Stimulated activated naive CD8-positive, alpha-beta T cell treated with anti-CD3 and anti-CD28 coated beads, Interleukin-15, amount 100 ng/mL, for 72 hours (primary cell): ENCODE measurements at regions not wholly inside any gene's neighbourhood (a gene's known extent, or its start where the extent isn't known, plus 50 kb on each side); places are given as distances from the start of the nearest gene placed in this dataset.

Experiments
- ATAC-seq: fragments of 150-1000 bp; cut with Tn5 transposase; 2 replicates; pipeline ENCODE4 v1.10.0; 2021; ENCODE audit warnings: mild to moderate bottlenecking, moderate library complexity
- DNase-seq, 2 donors: peaks; one replicate each; pipeline ENCODE4 v3.0.0; 2021 to 2022
- H3K27ac Mint-ChIP-seq, 2 donors: one replicate each; pipeline ENCODE4 v1.8.0; 2022; ENCODE audit warnings: mild to moderate bottlenecking in 2 of 2, mixed read lengths in 2 of 2, moderate library complexity in 2 of 2
- H3K27me3 Mint-ChIP-seq: one replicate; pipeline ENCODE4 v1.8.0; 2022; ENCODE audit warnings: mixed read lengths
- H3K4me1 Mint-ChIP-seq: one replicate; pipeline ENCODE4 v1.8.0; 2022; ENCODE audit warnings: mild to moderate bottlenecking, mixed read lengths
- H3K4me3 Mint-ChIP-seq, 2 donors: one replicate each; pipeline ENCODE4 v1.8.0; 2022; ENCODE audit warnings: mild to moderate bottlenecking in 2 of 2, mixed read lengths in 2 of 2, moderate library complexity in 1 of 2
- H3K9me3 Mint-ChIP-seq, 2 donors: one replicate each; pipeline ENCODE4 v1.8.0; 2022; ENCODE audit warnings: mixed read lengths in 2 of 2

DNA sequence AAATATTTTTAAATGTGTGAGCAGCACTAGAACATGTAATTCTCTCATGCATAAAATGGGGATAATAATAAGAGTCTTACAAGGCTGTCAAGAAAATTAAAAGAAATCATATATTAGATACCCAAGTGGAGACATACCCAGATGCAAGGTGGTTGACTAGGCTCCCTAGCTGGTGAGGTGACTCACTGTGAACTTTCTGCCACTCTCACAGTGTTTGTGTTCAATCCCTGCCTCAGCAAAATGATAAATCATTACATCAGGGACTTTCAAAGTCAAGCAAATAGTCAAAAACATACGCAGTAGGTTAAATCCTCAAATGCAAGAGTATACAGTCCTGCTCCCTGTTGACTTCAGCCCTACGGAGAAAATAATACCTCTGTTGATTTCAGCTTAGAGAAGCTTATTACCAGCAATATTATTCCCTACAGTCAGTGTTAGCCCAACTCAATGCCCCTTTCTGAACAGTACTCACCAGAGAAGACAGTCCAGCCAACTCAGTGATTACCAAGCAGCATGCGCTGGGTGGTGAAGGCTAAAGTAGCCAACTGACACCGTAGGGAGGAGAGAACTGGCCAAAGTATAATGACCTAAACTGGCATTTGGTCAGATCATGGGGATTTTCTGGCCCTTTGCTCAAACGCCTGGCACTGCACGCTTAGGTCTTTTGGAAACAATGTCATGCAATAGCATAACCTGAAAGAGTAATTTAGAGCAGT, 73.1 kb upstream of the BARX2 start:
- Mint-ChIP-seq H3K27ac (no peak overlapping the region), H3K9me3 (no peaks in the 10 kb centered on the region), H3K4me3 (no peak overlapping the region), H3K27me3 (peaks cover 19% of the 10 kb centered on the region), H3K4me1 (peaks cover 18% of the 10 kb centered on the region)
- DNase-seq, result no peak
- ATAC-seq, result peak; percentile 26

- Mint-ChIP-seq H3K4me1 (peaks cover 24% of the 10 kb centered on the region), H3K4me3 (no peak overlapping the region), H3K27me3 (peaks cover 27% of the 10 kb centered on the region), H3K27ac (no peak overlapping the region), H3K9me3 (no peaks in the 10 kb centered on the region)
- ATAC-seq (peak; percentile 54), DNase-seq (no peak)
Measured at GRCh38 chr11:129300099-129300498, 75.5 kb upstream of the BARX2 start.

- Mint-ChIP-seq H3K27me3 (peaks cover 27% of the 10 kb centered on the region), H3K4me1 (peaks cover 24% of the 10 kb centered on the region), H3K9me3 (no peaks in the 10 kb centered on the region), H3K27ac (no peak overlapping the region), H3K4me3 (no peak overlapping the region)
- ATAC-seq (no peak), DNase-seq (no peak)
Measured at GRCh38 chr11:129298988-129299387, 76.7 kb upstream of the BARX2 start.

DNA sequence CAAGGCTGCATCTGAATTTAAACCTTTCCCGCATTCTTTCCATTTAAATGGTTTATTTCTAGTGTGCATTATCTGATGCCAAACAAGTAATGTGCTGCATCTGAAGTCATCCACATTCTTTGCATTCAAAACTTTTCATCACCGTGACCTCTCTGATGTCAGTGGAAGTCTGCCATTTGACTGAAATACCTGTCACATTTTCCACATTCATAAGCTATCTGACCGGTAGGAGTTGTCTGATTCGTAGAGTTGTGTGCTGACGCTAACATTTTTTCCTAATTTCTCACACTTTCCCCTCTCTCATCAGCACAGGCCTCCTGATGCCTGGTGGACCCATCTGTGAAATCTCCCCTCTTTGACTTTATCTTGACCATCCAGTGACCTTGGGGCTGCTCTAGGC, 79.9 kb upstream of the BARX2 start:
- ATAC-seq (no peak), DNase-seq (no peak)
- no peak overlapping the region for H3K27ac Mint-ChIP-seq

GRCh38 chr11:129292771-129293170, 82.9 kb upstream of the BARX2 start:
- ATAC-seq (no peak), DNase-seq (no peak)
- H3K9me3 Mint-ChIP-seq, result no peaks in the 10 kb centered on the region
- H3K27me3 Mint-ChIP-seq, result peaks cover 28% of the 10 kb centered on the region
- H3K4me1 Mint-ChIP-seq, result peaks cover 6% of the 10 kb centered on the region
- H3K4me3 Mint-ChIP-seq, result no peak overlapping the region
- H3K27ac Mint-ChIP-seq, result no peak overlapping the region

More for the DNA sequence above, 79.9 kb upstream of the BARX2 start:
- no peak overlapping the region for H3K4me3 Mint-ChIP-seq
- no peaks in the 10 kb centered on the region for H3K9me3 Mint-ChIP-seq
- peaks cover 26% of the 10 kb centered on the region for H3K27me3 Mint-ChIP-seq
- H3K4me1 Mint-ChIP-seq, result peaks cover 18% of the 10 kb centered on the region

GRCh38 chr11:129292092-129292491, 83.6 kb upstream of the BARX2 start:
- Mint-ChIP-seq H3K9me3 (no peaks in the 10 kb centered on the region), H3K4me1 (peaks cover 6% of the 10 kb centered on the region), H3K4me3 (no peak overlapping the region), H3K27me3 (peaks cover 28% of the 10 kb centered on the region), H3K27ac (no peak overlapping the region)
- DNase-seq (no peak), ATAC-seq (no peak)

GRCh38 chr11:129291546-129291945, 84.1 kb upstream of the BARX2 start:
- no peak for ATAC-seq
- no peak for DNase-seq
- no peak overlapping the region for H3K27ac Mint-ChIP-seq
- peaks cover 28% of the 10 kb centered on the region for H3K27me3 Mint-ChIP-seq
- no peaks in the 10 kb centered on the region for H3K9me3 Mint-ChIP-seq
- no peak overlapping the region for H3K4me3 Mint-ChIP-seq
- peaks cover 6% of the 10 kb centered on the region for H3K4me1 Mint-ChIP-seq

DNA sequence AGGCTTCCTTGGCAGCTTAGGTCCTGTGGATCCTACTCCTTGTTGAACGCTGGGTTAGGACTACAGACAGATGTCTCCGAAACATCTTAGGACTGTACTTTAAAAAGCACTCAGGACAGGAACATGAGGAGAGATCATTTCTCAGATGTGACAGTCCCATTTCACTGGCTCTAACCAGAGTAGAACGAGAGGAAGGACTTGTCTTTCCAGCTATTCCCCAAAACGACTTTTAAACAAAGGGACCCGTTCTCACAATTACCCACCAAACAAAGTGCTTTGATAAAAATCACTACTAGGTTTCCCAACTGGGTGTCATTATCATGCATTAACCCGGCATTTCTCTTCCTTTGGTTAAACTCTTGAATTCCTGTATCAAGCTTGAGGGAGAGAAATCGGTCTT, 84.7 kb upstream of the BARX2 start:
- no peak overlapping the region for H3K4me3 Mint-ChIP-seq
- peaks cover 4% of the 10 kb centered on the region for H3K4me1 Mint-ChIP-seq
- H3K27me3 Mint-ChIP-seq, result peaks cover 24% of the 10 kb centered on the region
- no peaks in the 10 kb centered on the region for H3K9me3 Mint-ChIP-seq
- no peak overlapping the region for H3K27ac Mint-ChIP-seq
- DNase-seq, result no peak
- no peak for ATAC-seq

- peaks cover 20% of the 10 kb centered on the region for H3K27me3 Mint-ChIP-seq
- ATAC-seq (no peak), DNase-seq (no peak)
- H3K4me1 Mint-ChIP-seq, result no peaks in the 10 kb centered on the region
- H3K4me3 Mint-ChIP-seq, result no peak overlapping the region
- peak overlapping the region in 1 of 2 donors; percentile 74 for H3K27ac Mint-ChIP-seq
- no peaks in the 10 kb centered on the region for H3K9me3 Mint-ChIP-seq
Measured at GRCh38 chr11:129289350-129290040, 86.2 kb upstream of the BARX2 start.

DNA sequence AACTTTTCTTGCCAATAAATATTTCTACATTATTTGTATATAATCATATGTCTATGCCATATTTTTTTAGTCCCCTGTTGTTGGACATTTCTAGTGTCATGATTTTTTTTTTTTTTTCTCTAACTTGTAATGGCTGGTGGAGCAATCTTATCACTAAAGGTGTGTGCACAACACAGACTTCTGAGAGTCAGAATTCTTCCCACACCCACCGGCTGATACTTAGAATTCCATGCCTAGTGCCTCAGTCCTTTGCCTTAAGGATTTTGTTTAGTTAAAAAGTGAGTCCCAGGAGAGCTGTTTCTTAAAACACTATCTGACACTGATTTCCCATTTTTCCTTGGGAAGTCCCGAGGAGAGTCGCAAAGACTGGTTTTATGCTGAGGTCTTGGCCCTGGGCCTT, 87.7 kb upstream of the BARX2 start:
- Mint-ChIP-seq H3K27me3 (peaks cover 12% of the 10 kb centered on the region), H3K4me1 (peaks cover 7% of the 10 kb centered on the region), H3K27ac (no peak overlapping the region), H3K9me3 (no peaks in the 10 kb centered on the region), H3K4me3 (no peak overlapping the region)
- DNase-seq, result no peak
- no peak for ATAC-seq

GRCh38 chr11:129286813-129287212, 88.8 kb upstream of the BARX2 start:
- no peak for ATAC-seq
- H3K4me1 Mint-ChIP-seq, result peaks cover 14% of the 10 kb centered on the region
- H3K9me3 Mint-ChIP-seq, result no peaks in the 10 kb centered on the region
- H3K27me3 Mint-ChIP-seq, result peaks cover 12% of the 10 kb centered on the region
- H3K4me3 Mint-ChIP-seq, result no peak overlapping the region
- DNase-seq, result no peak
- no peak overlapping the region for H3K27ac Mint-ChIP-seq

GRCh38 chr11:129285402-129285786, 90.3 kb upstream of the BARX2 start:
- H3K4me1 Mint-ChIP-seq, result peaks cover 18% of the 10 kb centered on the region
- DNase-seq (no peak), ATAC-seq (no peak)
- no peak overlapping the region for H3K4me3 Mint-ChIP-seq
- no peaks in the 10 kb centered on the region for H3K9me3 Mint-ChIP-seq
- peaks cover 12% of the 10 kb centered on the region for H3K27me3 Mint-ChIP-seq
- no peak overlapping the region for H3K27ac Mint-ChIP-seq

GRCh38 chr11:129283141-129283540, 91.0 kb upstream of the ARHGAP32 start:
- H3K4me3 Mint-ChIP-seq, result no peak overlapping the region
- H3K9me3 Mint-ChIP-seq, result no peaks in the 10 kb centered on the region
- peaks cover 28% of the 10 kb centered on the region for H3K4me1 Mint-ChIP-seq
- ATAC-seq (no peak), DNase-seq (no peak)
- H3K27me3 Mint-ChIP-seq, result no peaks in the 10 kb centered on the region
- H3K27ac Mint-ChIP-seq, result no peak overlapping the region

GRCh38 chr11:129282634-129283033, 90.5 kb upstream of the ARHGAP32 start:
- Mint-ChIP-seq H3K27me3 (peaks cover 3% of the 10 kb centered on the region), H3K27ac (no peak overlapping the region), H3K4me3 (no peak overlapping the region), H3K4me1 (peaks cover 33% of the 10 kb centered on the region), H3K9me3 (no peaks in the 10 kb centered on the region)
- no peak for ATAC-seq
- no peak for DNase-seq

- peaks cover 41% of the 10 kb centered on the region for H3K4me1 Mint-ChIP-seq
- H3K27me3 Mint-ChIP-seq, result peaks cover 12% of the 10 kb centered on the region
- no peak overlapping the region for H3K4me3 Mint-ChIP-seq
- no peak for DNase-seq
- H3K27ac Mint-ChIP-seq, result no peak overlapping the region
- no peaks in the 10 kb centered on the region for H3K9me3 Mint-ChIP-seq
- no peak for ATAC-seq
Measured at GRCh38 chr11:129281471-129282415, 89.6 kb upstream of the ARHGAP32 start.
